Endodermal cell (in vitro differentiated cells): ENCODE measurements at regions not wholly inside any gene's neighbourhood (a gene's known extent, or its start where the extent isn't known, plus 50 kb on each side); places are given as distances from the start of the nearest gene placed in this dataset.

Source experiments
- DNase-seq: peaks from one replicate; pipeline ENCODE4 v3.0.0-alpha.2; 2017
- H3K27ac ChIP-seq: 2 replicates; pipeline ENCODE4 v1.5.1; 2013; ENCODE audit warnings: mild to moderate bottlenecking, low read depth, low read length, moderate library complexity
- H3K27me3 ChIP-seq: 2 replicates; pipeline ENCODE4 v1.6.1; 2013; ENCODE audit warnings: mild to moderate bottlenecking, low read length, moderate library complexity; ENCODE audit not compliant: insufficient read depth, control insufficient read depth, poor library complexity, severe bottlenecking
- H3K36me3 ChIP-seq: 2 replicates; pipeline ENCODE4 v1.7.0; 2013; ENCODE audit warnings: mild to moderate bottlenecking, low read length, moderate library complexity; ENCODE audit not compliant: control insufficient read depth, insufficient read depth
- H3K4me1 ChIP-seq: one replicate; pipeline ENCODE4 v1.7.0; 2013; ENCODE audit warnings: low read length; ENCODE audit not compliant: control insufficient read depth, insufficient read depth
- H3K4me3 ChIP-seq: 2 replicates; pipeline ENCODE4 v1.5.1; 2013; ENCODE audit warnings: mild to moderate bottlenecking, low read length, moderate library complexity
- H3K9ac ChIP-seq: 2 replicates; pipeline ENCODE4 v1.6.1; 2013; ENCODE audit warnings: mild to moderate bottlenecking, low read length, moderate library complexity; ENCODE audit not compliant: poor library complexity, severe bottlenecking; ENCODE audit errors: extremely low read depth
- H3K9me3 ChIP-seq: 2 replicates; pipeline ENCODE4 v1.6.1; 2013; ENCODE audit warnings: mild to moderate bottlenecking, low read length, moderate library complexity; ENCODE audit not compliant: control insufficient read depth
- H3K27ac Mint-ChIP-seq: 2 replicates; pipeline ENCODE4 v1.8.0; 2020; ENCODE audit warnings: mixed read lengths
- H3K27me3 Mint-ChIP-seq: 2 replicates; pipeline ENCODE4 v1.8.0; 2021; ENCODE audit warnings: mild to moderate bottlenecking, mixed read lengths; ENCODE audit not compliant: insufficient read depth
- H3K36me3 Mint-ChIP-seq: 2 replicates; pipeline ENCODE4 v1.8.0; 2020; ENCODE audit warnings: low read depth, mixed read lengths
- H3K4me1 Mint-ChIP-seq: 2 replicates; pipeline ENCODE4 v1.8.0; 2020; ENCODE audit warnings: mixed read lengths
- H3K4me3 Mint-ChIP-seq: 2 replicates; pipeline ENCODE4 v1.8.0; 2020; ENCODE audit warnings: mild to moderate bottlenecking, moderate library complexity, mixed read lengths
- H3K9me3 Mint-ChIP-seq: 2 replicates; pipeline ENCODE4 v1.8.0; 2020; ENCODE audit warnings: mild to moderate bottlenecking, mixed read lengths
- WGBS, 2 experiments: methylation state at CpG; one replicate each; pipeline versions ENCODE4 v1.1.5 to v1.1.7; 2013; ENCODE audit warnings: missing lambda C conversion rate in 2 of 2, mixed read lengths in 1 of 2; ENCODE audit not compliant: insufficient coverage in 1 of 2, insufficient read length in 1 of 2; 5-methylcytosine and 5-hydroxymethylcytosine counted together
- TF ChIP-seq, protein P1 (sequence below): fragments of 200-600 bp; sonication (generic); conservative IDR thresholded peaks from 2 replicates; pipeline ENCODE4 v1.5.0; 2021; ENCODE audit warnings: antibody characterized with exemption, mild to moderate bottlenecking

DNA sequence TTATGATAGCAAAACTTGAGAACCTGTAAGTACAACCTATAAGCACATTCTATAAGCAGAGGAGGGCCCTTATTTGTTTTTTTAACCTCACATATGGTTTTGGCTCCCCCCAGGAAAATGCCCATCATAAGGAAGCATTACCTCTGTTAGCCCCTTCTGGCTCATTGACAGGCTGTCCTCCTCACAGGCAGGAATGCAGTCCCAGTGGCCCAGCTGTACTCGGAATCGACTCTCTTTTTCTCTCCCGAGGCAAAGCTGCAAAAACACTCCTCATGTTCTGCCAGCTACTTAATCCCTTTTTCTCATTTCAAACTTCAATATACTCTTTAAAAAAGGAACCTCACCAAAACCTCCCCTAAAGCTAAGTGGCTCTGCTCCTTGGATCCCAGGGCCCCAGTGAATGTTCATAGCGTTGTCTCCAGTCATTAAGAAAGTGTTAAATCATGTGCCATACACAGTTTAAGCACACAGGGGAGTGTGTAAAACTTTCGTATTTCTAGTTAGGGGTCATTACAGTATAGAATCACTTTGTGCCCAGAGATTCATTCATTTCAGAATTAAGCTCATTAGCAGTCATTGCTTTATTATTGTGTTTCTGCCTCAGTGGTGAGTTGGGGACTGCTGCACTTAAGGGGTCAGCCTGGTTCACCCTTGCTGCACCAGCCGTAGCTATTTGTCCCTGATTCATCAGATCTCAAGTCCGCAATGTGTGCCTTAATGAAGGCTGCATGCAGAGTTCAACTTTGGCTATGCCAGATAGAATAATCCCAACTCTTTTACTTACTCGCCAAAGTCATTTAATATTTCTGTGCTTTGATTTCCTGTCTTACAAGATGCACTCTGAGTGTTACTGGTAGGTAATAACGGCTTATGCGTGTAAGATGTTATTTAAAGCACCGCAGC, 57.6 kb downstream of the JRKL start:
- H3K9me3 ChIP-seq, result no peaks in the 10 kb centered on the region
- H3K4me3 Mint-ChIP-seq, result no peak overlapping the region
- H3K4me1 Mint-ChIP-seq, result no peaks in the 10 kb centered on the region
- no peaks in the 10 kb centered on the region for H3K27me3 Mint-ChIP-seq
- no peak overlapping the region for H3K27ac ChIP-seq
- no peaks in the 10 kb centered on the region for H3K27me3 ChIP-seq
- no peak for DNase-seq
- TF ChIP-seq, protein P1, sequence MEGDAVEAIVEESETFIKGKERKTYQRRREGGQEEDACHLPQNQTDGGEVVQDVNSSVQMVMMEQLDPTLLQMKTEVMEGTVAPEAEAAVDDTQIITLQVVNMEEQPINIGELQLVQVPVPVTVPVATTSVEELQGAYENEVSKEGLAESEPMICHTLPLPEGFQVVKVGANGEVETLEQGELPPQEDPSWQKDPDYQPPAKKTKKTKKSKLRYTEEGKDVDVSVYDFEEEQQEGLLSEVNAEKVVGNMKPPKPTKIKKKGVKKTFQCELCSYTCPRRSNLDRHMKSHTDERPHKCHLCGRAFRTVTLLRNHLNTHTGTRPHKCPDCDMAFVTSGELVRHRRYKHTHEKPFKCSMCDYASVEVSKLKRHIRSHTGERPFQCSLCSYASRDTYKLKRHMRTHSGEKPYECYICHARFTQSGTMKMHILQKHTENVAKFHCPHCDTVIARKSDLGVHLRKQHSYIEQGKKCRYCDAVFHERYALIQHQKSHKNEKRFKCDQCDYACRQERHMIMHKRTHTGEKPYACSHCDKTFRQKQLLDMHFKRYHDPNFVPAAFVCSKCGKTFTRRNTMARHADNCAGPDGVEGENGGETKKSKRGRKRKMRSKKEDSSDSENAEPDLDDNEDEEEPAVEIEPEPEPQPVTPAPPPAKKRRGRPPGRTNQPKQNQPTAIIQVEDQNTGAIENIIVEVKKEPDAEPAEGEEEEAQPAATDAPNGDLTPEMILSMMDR, result no peak
- no peak overlapping the region for H3K9ac ChIP-seq
- no peak overlapping the region for H3K4me3 ChIP-seq
- no peaks in the 10 kb centered on the region for H3K4me1 ChIP-seq
- no peaks in the 10 kb centered on the region for H3K36me3 Mint-ChIP-seq
- H3K9me3 Mint-ChIP-seq, result no peaks in the 10 kb centered on the region
- H3K36me3 ChIP-seq, result no peaks in the 10 kb centered on the region
- H3K27ac Mint-ChIP-seq, result no peak overlapping the region
- WGBS, 2 experiments, result 80 to 89% methylated on average over 7 to 11 of the region's 11 CpGs

DNA sequence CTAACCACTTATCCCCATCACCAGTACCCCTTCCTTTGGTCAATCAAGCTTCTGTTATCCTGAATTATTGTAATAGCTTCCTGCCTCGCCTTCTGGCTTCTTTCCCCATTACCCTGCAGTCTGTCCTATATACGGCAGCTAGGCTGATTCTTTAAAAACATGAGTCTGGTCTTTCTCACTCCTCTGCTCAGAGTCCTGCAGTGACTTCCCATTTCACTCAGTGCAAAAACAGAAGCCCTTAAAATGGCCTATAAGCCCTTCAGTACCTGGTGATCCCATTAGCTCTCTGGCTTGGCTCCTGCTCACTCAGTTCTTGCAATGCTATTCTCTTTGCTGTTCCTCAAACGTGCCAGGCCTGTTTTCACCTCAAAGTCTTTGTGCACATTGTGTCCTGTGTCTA, 58.4 kb downstream of the JRKL start:
- Histone ChIP-seq H3K27me3 (no peaks in the 10 kb centered on the region), H3K9me3 (no peaks in the 10 kb centered on the region), H3K27ac (no peak overlapping the region), H3K4me1 (no peaks in the 10 kb centered on the region), H3K4me3 (no peak overlapping the region), H3K36me3 (no peaks in the 10 kb centered on the region), H3K9ac (no peak overlapping the region)
- no peak overlapping the region for H3K4me3 Mint-ChIP-seq
- no peaks in the 10 kb centered on the region for H3K9me3 Mint-ChIP-seq
- WGBS, 2 experiments, result 81 to 95% methylated on average over 3 of the region's 3 CpGs
- TF ChIP-seq, protein P1, result no peak
- DNase-seq, result no peak
- no peaks in the 10 kb centered on the region for H3K27me3 Mint-ChIP-seq
- no peaks in the 10 kb centered on the region for H3K36me3 Mint-ChIP-seq
- no peaks in the 10 kb centered on the region for H3K4me1 Mint-ChIP-seq
- no peak overlapping the region for H3K27ac Mint-ChIP-seq

DNA sequence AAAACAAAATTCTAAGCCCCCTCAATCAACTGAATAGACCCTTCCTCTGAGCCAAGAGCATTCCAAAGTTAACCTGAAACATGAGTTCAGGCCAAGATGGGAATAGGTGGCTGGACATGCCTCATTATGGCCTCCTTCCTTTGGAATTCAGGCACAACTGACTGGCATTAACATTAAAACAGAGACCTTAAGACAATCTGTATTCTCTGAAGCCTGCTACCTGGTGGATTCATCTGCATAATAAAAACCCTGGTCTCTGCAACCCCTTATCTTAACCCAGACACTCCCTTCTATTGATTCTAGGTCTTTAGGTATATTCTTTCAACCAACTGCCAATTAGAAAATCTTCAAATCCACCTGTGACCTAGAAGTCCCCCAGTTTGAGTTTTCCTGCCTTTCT, 66.3 kb downstream of the JRKL start:
- H3K36me3 ChIP-seq, result no peaks in the 10 kb centered on the region
- no peak for DNase-seq
- H3K27ac Mint-ChIP-seq, result no peak overlapping the region
- peaks cover 6% of the 10 kb centered on the region for H3K9me3 ChIP-seq
- TF ChIP-seq, protein P1, result no peak
- peaks cover 1% of the 10 kb centered on the region for H3K27me3 Mint-ChIP-seq
- H3K27ac ChIP-seq, result no peak overlapping the region
- H3K4me1 Mint-ChIP-seq, result peaks cover 15% of the 10 kb centered on the region
- H3K9ac ChIP-seq, result no peak overlapping the region
- H3K4me3 Mint-ChIP-seq, result no peak overlapping the region
- no peak overlapping the region for H3K4me3 ChIP-seq
- no peaks in the 10 kb centered on the region for H3K9me3 Mint-ChIP-seq
- no peaks in the 10 kb centered on the region for H3K36me3 Mint-ChIP-seq
- no peaks in the 10 kb centered on the region for H3K27me3 ChIP-seq
- no peaks in the 10 kb centered on the region for H3K4me1 ChIP-seq
